NB4 (cell line): ENCODE measurements at regions not wholly inside any gene's neighbourhood (a gene's known extent, or its start where the extent isn't known, plus 50 kb on each side); places are given as distances from the start of the nearest gene placed in this dataset.
A peak's percentile ranks its signal among the peaks of the same experiment; 100 is the strongest.

Experiments used
- DNase-seq: peaks from one replicate; pipeline ENCODE4 v3.0.0; 2010; ENCODE audit warnings: low read depth
- H3K4me3 ChIP-seq: one replicate; pipeline ENCODE4 v1.5.1; 2011; ENCODE audit warnings: mild to moderate bottlenecking, low read depth, low read length, moderate library complexity
- CTCF ChIP-seq: IDR thresholded peaks from one replicate; pipeline ENCODE4 v1.5.1; 2012; ENCODE audit warnings: low read depth, low read length
- MYC ChIP-seq: IDR thresholded peaks from 2 replicates; pipeline ENCODE4 v1.6.1; 2011; ENCODE audit warnings: low read depth, low read length
- POLR2A ChIP-seq: IDR thresholded peaks from 2 replicates; pipeline ENCODE4 v1.6.1; 2011; ENCODE audit warnings: mild to moderate bottlenecking; ENCODE audit not compliant: insufficient read length; ENCODE audit errors: extremely low read depth
- TF ChIP-seq, protein P1 (sequence below): IDR thresholded peaks from 2 replicates; pipeline ENCODE4 v1.6.1; 2011; ENCODE audit warnings: low read depth, low read length

DNA sequence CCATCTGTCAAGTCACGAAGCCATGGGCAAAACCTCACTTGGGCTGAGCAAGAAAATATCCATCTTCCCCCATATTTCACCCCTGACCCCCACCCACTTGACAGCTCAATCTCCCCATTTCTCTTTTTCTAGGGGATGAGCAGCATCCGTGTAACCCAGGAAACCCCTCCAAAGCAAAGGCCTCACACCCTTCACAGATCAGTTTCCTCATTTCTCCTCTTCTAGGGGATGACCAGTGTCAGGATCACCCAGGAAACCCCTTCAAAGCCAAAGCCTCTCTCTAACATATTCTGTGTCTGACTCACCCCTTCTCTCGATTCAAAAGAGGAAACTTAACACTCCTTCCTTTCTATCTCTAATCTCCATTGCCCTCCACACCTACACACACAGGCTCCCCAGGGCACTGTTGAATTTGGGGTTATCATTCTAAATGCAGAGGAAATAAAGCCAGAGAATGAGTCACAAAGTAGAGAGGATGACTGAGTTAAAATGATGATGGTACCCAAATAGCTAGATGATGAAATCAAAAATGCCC is 439.7 kb downstream of the BUD13 start:
- no peak overlapping the region for H3K4me3 ChIP-seq
- DNase-seq: peak; percentile 6
- TF ChIP-seq CTCF (no peak), POLR2A (no peak), MYC (no peak)

DNA sequence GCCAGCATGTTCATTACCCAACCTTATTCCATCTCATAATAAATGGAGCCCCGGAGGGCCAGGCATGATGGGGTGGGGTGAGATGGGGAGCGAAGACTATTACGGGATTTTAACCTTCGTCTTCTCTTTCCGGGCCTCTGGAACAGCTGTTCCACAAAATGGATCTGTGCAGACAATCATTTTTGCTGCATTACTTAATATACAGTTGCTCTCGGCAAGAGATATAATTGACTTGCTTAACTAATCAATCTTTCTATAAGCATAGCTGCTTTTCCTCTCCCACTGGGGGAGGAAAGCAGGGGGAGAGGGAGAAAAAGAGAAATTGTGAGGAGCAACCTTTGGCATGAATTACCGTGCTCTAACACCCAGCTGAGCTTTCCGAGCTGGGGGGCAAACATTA is 440.4 kb downstream of the BUD13 start:
- TF ChIP-seq POLR2A: no peak
- no peak for TF ChIP-seq CTCF
- TF ChIP-seq MYC: no peak
- no peak for DNase-seq
- no peak overlapping the region for H3K4me3 ChIP-seq

GRCh38 chr11:116331381-116331780 is 441.4 kb downstream of the BUD13 start:
- TF ChIP-seq MYC: no peak
- TF ChIP-seq POLR2A: no peak
- TF ChIP-seq CTCF: no peak
- TF ChIP-seq, protein P1, sequence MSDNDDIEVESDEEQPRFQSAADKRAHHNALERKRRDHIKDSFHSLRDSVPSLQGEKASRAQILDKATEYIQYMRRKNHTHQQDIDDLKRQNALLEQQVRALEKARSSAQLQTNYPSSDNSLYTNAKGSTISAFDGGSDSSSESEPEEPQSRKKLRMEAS: no peak
- no peak overlapping the region for H3K4me3 ChIP-seq
- DNase-seq: no peak

GRCh38 chr11:116330439-116331185 is 442.2 kb downstream of the BUD13 start:
- no peak overlapping the region for H3K4me3 ChIP-seq
- DNase-seq: no peak
- TF ChIP-seq, protein P1: no peak
- no peak for TF ChIP-seq CTCF
- no peak for TF ChIP-seq MYC
- no peak for TF ChIP-seq POLR2A

DNA sequence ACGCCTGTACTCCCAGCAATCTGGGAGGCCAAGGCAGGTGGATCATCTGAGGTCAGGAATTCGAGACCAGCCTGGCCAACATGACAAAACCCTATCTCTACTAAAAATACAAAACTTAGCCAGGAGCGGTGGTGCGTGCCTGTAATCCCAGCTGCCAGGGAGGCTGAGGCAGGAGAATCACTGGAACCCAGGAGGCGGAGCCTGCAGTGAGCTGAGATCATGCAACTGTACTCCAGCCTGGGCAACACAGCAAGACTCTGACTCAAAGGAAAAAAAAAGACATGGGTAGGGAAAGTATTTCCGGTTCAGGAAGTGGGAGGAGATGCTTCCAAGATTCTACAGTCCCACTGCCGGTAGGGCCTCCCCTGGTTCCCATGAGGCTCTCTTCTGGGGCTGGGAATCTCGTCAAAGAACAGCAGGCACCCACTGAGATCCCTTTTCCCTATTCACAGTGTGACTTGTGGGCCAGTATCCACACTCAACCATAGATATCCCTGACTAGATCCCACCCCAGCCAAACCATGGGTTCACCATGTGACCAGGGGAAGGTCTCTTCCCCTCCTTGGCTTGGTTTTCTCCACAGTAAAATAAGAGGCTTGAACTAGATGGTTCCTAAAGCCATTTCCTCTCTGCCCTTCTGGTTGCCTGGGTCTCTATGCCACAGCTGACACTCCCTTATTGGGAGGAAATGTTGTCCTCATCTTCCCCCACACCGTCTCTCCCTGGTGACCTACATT is 443.3 kb downstream of the BUD13 start:
- TF ChIP-seq CTCF (no peak), POLR2A (no peak), MYC (no peak)
- TF ChIP-seq, protein P1: no peak
- H3K4me3 ChIP-seq: no peak overlapping the region
- no peak for DNase-seq
